ENCODE measurements at regions not wholly inside any gene's neighbourhood (a gene's known extent, or its start where the extent isn't known, plus 50 kb on each side); places are given as distances from the start of the nearest gene placed in this dataset.

DNA sequence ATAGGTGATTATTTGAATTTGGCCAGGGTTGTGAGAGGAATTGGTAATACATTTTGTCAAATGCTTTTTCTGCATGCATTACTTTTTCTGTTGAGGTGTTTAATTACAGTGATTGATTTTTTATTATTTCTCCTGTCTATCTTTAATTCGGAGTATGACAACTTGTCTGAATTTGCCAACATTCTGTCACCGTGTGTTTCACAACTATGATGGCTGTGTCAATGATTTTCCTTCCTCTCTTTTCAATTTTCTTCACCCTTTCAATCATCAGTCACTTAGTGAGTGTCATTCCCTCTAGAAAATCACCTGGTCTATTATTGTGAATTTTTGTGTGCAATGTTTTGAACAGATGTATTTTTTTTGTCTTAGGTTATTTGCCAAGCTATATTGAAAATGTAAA is 1221.4 kb upstream of the CDH18 start:
- WGBS, result 94% methylated on average over 2 of the region's 2 CpGs
- no peak for DNase-seq (ENCODE audit: extremely low spot score)
- Histone ChIP-seq H3K4me3 (ENCODE audit: low read depth, low read length) (no peak overlapping the region), H3K36me3 (ENCODE audit: insufficient read depth) (no peaks in the 10 kb centered on the region), H3K4me1 (ENCODE audit: insufficient read depth) (no peaks in the 10 kb centered on the region), H3K27ac (ENCODE audit: low read depth) (no peak overlapping the region)

GRCh38 chr5:21199087-21199486 is 1211.1 kb upstream of the CDH18 start:
- 67% methylated on average over 2 of the region's 2 CpGs for WGBS
- DNase-seq (ENCODE audit: extremely low spot score), result no peak
- Histone ChIP-seq H3K36me3 (ENCODE audit: insufficient read depth) (no peaks in the 10 kb centered on the region), H3K4me3 (ENCODE audit: low read depth, low read length) (no peak overlapping the region), H3K4me1 (ENCODE audit: insufficient read depth) (no peaks in the 10 kb centered on the region), H3K27ac (ENCODE audit: low read depth) (no peak overlapping the region)

- H3K27ac ChIP-seq (ENCODE audit: low read depth), result no peak overlapping the region
- no peaks in the 10 kb centered on the region for H3K4me1 ChIP-seq (ENCODE audit: insufficient read depth)
- no peaks in the 10 kb centered on the region for H3K36me3 ChIP-seq (ENCODE audit: insufficient read depth)
- DNase-seq (ENCODE audit: extremely low spot score), result no peak
- 41% methylated on average over 4 of the region's 4 CpGs for WGBS
- H3K4me3 ChIP-seq (ENCODE audit: low read depth, low read length), result no peak overlapping the region
Measured at GRCh38 chr5:21195145-21195544, 1207.1 kb upstream of the CDH18 start.

DNA sequence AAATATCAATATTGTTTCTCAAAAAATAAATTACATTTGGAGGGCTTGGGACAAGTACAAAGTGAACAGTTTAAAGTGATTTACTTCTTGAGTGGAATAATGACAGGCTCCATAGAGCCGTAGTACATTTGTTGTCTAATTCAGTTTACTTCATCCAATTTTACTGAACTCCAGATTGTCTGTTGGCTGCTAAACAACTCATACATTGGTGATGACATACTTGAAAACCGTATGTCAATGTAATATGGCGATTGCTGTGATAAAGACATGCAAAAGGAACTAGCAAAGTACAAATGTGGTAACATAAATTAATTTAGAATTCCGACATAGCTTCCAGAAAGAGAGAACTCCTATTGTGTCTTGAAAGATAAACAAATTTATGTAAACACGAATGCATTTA is 1197.5 kb upstream of the CDH18 start:
- H3K36me3 ChIP-seq (ENCODE audit: insufficient read depth), result no peaks in the 10 kb centered on the region
- H3K4me3 ChIP-seq (ENCODE audit: low read depth, low read length), result no peak overlapping the region
- no peaks in the 10 kb centered on the region for H3K4me1 ChIP-seq (ENCODE audit: insufficient read depth)
- no peak overlapping the region for H3K27ac ChIP-seq (ENCODE audit: low read depth)
- no peak for DNase-seq (ENCODE audit: extremely low spot score)
- 77% methylated on average over 5 of the region's 5 CpGs for WGBS

DNA sequence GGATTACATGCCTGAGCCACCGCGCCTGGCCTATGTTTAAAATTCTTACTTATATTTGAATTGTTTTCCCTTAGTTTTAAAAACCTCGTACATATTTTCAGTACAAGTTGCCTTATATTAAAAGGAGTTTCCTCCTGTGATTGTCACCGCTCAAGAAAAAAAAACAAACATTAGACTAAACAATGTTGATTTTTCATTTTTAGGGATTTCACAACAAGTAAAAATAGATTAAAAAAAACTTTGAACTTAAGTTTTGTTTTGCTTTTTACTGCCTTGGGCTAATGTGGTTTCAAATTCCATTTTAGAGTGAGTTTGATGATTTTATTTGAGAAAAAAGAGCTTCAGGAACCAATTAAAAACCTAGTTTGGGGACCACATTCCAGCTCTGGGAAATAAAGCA is 1196.6 kb upstream of the CDH18 start:
- no peaks in the 10 kb centered on the region for H3K36me3 ChIP-seq (ENCODE audit: insufficient read depth)
- DNase-seq (ENCODE audit: extremely low spot score), result no peak
- no peak overlapping the region for H3K4me3 ChIP-seq (ENCODE audit: low read depth, low read length)
- H3K4me1 ChIP-seq (ENCODE audit: insufficient read depth), result no peaks in the 10 kb centered on the region
- 81% methylated on average over 4 of the region's 4 CpGs for WGBS
- H3K27ac ChIP-seq (ENCODE audit: low read depth), result no peak overlapping the region

- no peak overlapping the region for H3K4me3 ChIP-seq (ENCODE audit: low read depth, low read length)
- no peak overlapping the region for H3K27ac ChIP-seq (ENCODE audit: low read depth)
- H3K4me1 ChIP-seq (ENCODE audit: insufficient read depth), result no peaks in the 10 kb centered on the region
- 44% methylated on average over 3 of the region's 3 CpGs for WGBS
- H3K36me3 ChIP-seq (ENCODE audit: insufficient read depth), result no peaks in the 10 kb centered on the region
- no peak for DNase-seq (ENCODE audit: extremely low spot score)
Measured at GRCh38 chr5:21181609-21182125, 1193.7 kb upstream of the CDH18 start.

DNA sequence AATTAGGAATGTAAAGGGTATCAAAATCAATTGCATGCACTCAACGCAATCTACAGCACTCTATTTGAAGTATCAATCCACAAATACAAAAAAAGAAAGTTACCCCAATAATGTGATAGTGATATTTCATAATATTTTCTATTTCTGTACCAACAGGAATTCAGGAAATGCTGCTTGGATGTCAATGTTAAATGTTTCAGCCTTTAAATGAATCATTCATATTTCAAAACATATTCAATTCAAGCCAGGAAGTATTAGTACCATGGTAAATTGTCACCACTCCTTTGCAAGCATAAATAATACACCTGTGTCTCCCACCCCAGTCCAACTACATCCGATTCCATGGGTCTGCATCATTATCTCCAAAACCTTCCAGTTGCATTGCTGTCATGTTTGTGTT is 1185.5 kb upstream of the CDH18 start:
- H3K36me3 ChIP-seq (ENCODE audit: insufficient read depth), result no peaks in the 10 kb centered on the region
- H3K4me3 ChIP-seq (ENCODE audit: low read depth, low read length), result no peak overlapping the region
- H3K27ac ChIP-seq (ENCODE audit: low read depth), result no peak overlapping the region
- no peaks in the 10 kb centered on the region for H3K4me1 ChIP-seq (ENCODE audit: insufficient read depth)
- no peak for DNase-seq (ENCODE audit: extremely low spot score)
- WGBS, result 89% methylated on average over 2 of the region's 2 CpGs

- no peak for DNase-seq (ENCODE audit: extremely low spot score)
- 75% methylated on average over 2 of the region's 2 CpGs for WGBS
Measured at GRCh38 chr5:21173036-21173435, 1185.0 kb upstream of the CDH18 start.

DNA sequence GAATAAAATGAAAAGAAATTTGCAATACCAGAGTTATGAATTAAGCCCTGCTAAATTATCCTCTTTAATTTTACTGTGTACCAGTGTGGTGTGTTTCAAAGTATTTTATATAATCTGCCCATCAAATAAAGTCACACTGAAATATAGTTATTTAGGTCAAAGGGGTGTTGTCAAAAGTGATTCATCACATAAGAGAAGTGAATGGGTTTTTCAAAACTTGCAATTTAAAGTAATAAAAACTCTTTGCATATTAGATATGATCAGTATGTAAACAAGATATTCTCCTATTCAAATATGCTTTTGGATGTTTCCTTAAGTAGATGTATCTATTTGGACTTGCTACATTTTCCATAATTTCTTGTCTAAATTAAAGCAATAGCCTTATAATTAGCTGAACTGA is 1183.0 kb upstream of the CDH18 start:
- Histone ChIP-seq H3K27ac (ENCODE audit: low read depth) (no peak overlapping the region), H3K4me3 (ENCODE audit: low read depth, low read length) (no peak overlapping the region), H3K4me1 (ENCODE audit: insufficient read depth) (no peaks in the 10 kb centered on the region), H3K36me3 (ENCODE audit: insufficient read depth) (no peaks in the 10 kb centered on the region)
- no peak for DNase-seq (ENCODE audit: extremely low spot score)

More at GRCh38 chr5:21173036-21173435, 1185.0 kb upstream of the CDH18 start:
- no peak overlapping the region for H3K27ac ChIP-seq (ENCODE audit: low read depth)
- no peaks in the 10 kb centered on the region for H3K4me1 ChIP-seq (ENCODE audit: insufficient read depth)
- no peaks in the 10 kb centered on the region for H3K36me3 ChIP-seq (ENCODE audit: insufficient read depth)
- H3K4me3 ChIP-seq (ENCODE audit: low read depth, low read length), result no peak overlapping the region

DNA sequence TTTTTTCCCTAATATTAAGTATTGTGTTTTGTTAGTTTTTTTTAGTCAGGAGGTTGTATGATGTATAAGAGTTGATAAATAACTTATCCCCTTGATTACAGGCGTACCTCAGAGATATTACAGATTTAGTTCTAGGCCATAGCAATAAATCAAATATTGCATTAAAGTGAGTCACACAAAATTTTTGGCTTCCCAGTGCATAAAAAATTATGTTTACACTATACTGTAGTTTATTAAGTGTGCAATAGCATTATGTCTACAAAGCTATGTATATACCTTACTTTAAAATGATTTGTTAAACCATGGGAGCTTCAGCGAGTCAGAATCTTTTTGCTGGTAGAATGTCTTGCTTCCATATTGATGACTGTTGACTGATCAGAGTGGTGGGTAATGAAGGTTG is 1180.6 kb upstream of the CDH18 start:
- Histone ChIP-seq H3K4me1 (ENCODE audit: insufficient read depth) (no peaks in the 10 kb centered on the region), H3K27ac (ENCODE audit: low read depth) (no peak overlapping the region), H3K36me3 (ENCODE audit: insufficient read depth) (no peaks in the 10 kb centered on the region), H3K4me3 (ENCODE audit: low read depth, low read length) (no peak overlapping the region)
- no peak for DNase-seq (ENCODE audit: extremely low spot score)
- 59% methylated on average over 2 of the region's 2 CpGs for WGBS

DNA sequence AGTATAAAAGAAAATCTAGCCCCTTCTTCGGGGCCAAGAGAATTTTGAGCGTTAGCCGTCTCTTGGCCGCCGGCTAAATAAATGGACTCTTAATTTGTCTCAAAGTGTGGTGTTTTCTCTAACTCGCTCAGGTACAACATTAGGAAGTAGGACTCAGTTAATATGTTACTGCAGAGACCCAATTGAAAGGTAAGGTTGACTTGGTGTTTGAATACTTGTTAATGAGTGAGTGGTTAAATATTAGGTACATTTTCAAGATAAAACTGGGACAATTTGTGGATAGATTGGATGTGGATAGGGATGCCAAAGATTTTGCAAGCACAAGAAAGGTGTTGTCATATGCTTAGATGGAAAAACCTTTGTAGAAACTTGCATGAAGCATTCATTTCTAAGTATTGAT is 1177.3 kb upstream of the CDH18 start:
- WGBS, result 61% methylated on average over 6 of the region's 6 CpGs
- Histone ChIP-seq H3K27ac (ENCODE audit: low read depth) (no peak overlapping the region), H3K4me3 (ENCODE audit: low read depth, low read length) (no peak overlapping the region), H3K36me3 (ENCODE audit: insufficient read depth) (no peaks in the 10 kb centered on the region), H3K4me1 (ENCODE audit: insufficient read depth) (no peaks in the 10 kb centered on the region)
- DNase-seq (ENCODE audit: extremely low spot score), result no peak

DNA sequence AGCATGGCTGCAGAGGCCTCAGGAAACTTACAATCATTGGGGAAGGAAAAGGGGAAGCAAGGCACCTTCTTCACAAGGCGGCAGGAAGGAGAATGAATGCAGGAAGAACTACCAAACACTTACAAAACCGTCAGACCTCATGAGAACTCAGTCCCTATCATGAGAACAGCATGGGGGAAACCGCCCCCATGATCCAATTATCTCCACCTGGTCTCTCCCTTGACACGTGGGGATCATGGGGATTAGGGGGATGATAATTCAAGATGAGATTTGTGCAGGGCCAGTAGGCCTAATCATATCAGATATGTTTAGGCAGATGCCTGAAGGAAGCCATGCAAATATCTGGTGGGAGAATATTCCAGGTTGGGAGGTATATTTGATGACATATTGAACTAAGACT is 1176.4 kb upstream of the CDH18 start:
- DNase-seq (ENCODE audit: extremely low spot score), result no peak
- no peaks in the 10 kb centered on the region for H3K36me3 ChIP-seq (ENCODE audit: insufficient read depth)
- 67% methylated on average over 4 of the region's 4 CpGs for WGBS
- H3K4me1 ChIP-seq (ENCODE audit: insufficient read depth), result no peaks in the 10 kb centered on the region
- no peak overlapping the region for H3K27ac ChIP-seq (ENCODE audit: low read depth)
- H3K4me3 ChIP-seq (ENCODE audit: low read depth, low read length), result no peak overlapping the region

DNA sequence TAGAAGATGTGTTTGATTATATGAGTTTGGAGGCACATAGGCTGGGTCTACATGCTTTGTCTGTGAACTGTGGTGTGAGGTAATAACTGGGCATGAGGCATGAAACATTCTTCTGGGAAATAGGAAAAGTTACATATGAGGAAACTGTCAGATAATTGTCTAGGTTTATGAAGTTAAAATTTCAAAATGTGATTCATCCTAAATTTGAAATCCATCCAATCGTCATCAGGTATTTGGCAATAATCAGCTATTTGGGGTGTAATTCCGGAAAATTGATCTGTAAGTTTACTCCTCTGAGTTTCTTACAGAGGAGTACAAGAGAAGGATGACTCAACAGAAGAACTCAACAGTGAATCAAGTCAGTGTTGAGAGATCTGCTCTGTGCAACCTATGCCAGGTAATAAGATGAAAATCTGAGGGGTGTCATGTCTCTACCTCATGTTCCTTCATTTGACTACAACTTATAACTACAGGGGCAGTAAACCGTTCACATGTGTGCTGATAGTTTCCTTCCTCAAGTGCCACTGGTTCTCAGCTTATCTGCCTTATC is 1171.6 kb upstream of the CDH18 start:
- H3K36me3 ChIP-seq (ENCODE audit: insufficient read depth), result no peaks in the 10 kb centered on the region
- WGBS, result 80% methylated on average over 3 of the region's 3 CpGs
- no peak overlapping the region for H3K4me3 ChIP-seq (ENCODE audit: low read depth, low read length)
- no peak for DNase-seq (ENCODE audit: extremely low spot score)
- no peaks in the 10 kb centered on the region for H3K4me1 ChIP-seq (ENCODE audit: insufficient read depth)
- H3K27ac ChIP-seq (ENCODE audit: low read depth), result no peak overlapping the region

- no peak overlapping the region for H3K4me3 ChIP-seq (ENCODE audit: low read depth, low read length)
- H3K4me1 ChIP-seq (ENCODE audit: insufficient read depth), result no peaks in the 10 kb centered on the region
- no peak overlapping the region for H3K27ac ChIP-seq (ENCODE audit: low read depth)
- 87% methylated on average over 2 of the region's 2 CpGs for WGBS
- DNase-seq (ENCODE audit: extremely low spot score), result no peak
- H3K36me3 ChIP-seq (ENCODE audit: insufficient read depth), result no peaks in the 10 kb centered on the region
Measured at GRCh38 chr5:21154526-21154925, 1166.5 kb upstream of the CDH18 start.

DNA sequence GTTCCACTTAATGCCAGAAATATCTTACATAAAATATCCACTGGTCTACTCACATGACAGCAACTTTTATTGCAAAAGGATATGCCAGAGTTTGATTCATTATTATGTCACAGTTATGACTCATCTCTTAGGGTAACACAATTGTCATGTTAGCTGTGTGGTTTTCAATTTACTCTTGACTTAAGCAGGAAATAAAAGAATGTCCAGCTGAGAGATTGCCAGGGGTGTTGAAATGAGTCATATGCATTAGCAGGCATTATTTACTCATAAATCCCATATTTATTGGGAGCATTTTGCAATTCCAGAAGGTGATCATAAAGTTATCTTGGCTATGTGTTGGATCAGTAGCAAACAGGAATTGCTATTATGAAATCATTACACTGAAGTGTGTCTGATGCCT is 1164.6 kb upstream of the CDH18 start:
- DNase-seq (ENCODE audit: extremely low spot score), result no peak
- H3K4me3 ChIP-seq (ENCODE audit: low read depth, low read length), result no peak overlapping the region
- no peak overlapping the region for H3K27ac ChIP-seq (ENCODE audit: low read depth)
- H3K36me3 ChIP-seq (ENCODE audit: insufficient read depth), result no peaks in the 10 kb centered on the region
- no peaks in the 10 kb centered on the region for H3K4me1 ChIP-seq (ENCODE audit: insufficient read depth)

All from urinary bladder (tissue), 3 donors.